Stimulated activated naive CD8-positive, alpha-beta T cell treated with anti-CD3 and anti-CD28 coated beads, Interleukin-15, amount 100 ng/mL, for 72 hours (primary cell): ENCODE measurements at regions not wholly inside any gene's neighbourhood (a gene's known extent, or its start where the extent isn't known, plus 50 kb on each side); places are given as distances from the start of the nearest gene placed in this dataset.

ENCODE experiments used
- ATAC-seq: fragments of 150-1000 bp; cut with Tn5 transposase; 2 replicates; pipeline ENCODE4 v1.10.0; 2021; ENCODE audit warnings: mild to moderate bottlenecking, moderate library complexity
- DNase-seq, 2 donors: peaks; one replicate each; pipeline ENCODE4 v3.0.0; 2021 to 2022
- H3K27ac Mint-ChIP-seq, 2 donors: one replicate each; pipeline ENCODE4 v1.8.0; 2022; ENCODE audit warnings: mild to moderate bottlenecking in 2 of 2, mixed read lengths in 2 of 2, moderate library complexity in 2 of 2
- H3K27me3 Mint-ChIP-seq: one replicate; pipeline ENCODE4 v1.8.0; 2022; ENCODE audit warnings: mixed read lengths
- H3K4me1 Mint-ChIP-seq: one replicate; pipeline ENCODE4 v1.8.0; 2022; ENCODE audit warnings: mild to moderate bottlenecking, mixed read lengths
- H3K4me3 Mint-ChIP-seq, 2 donors: one replicate each; pipeline ENCODE4 v1.8.0; 2022; ENCODE audit warnings: mild to moderate bottlenecking in 2 of 2, mixed read lengths in 2 of 2, moderate library complexity in 1 of 2
- H3K9me3 Mint-ChIP-seq, 2 donors: one replicate each; pipeline ENCODE4 v1.8.0; 2022; ENCODE audit warnings: mixed read lengths in 2 of 2

- no peak overlapping the region for H3K27ac Mint-ChIP-seq
Measured at GRCh38 chr4:180426938-180427337, 1816.3 kb upstream of the TENM3 start.

GRCh38 chr4:180430283-180430682 lies 1812.9 kb upstream of the TENM3 start:
- Mint-ChIP-seq H3K4me1 (no peaks in the 10 kb centered on the region), H3K9me3 (no peaks in the 10 kb centered on the region), H3K27ac (no peak overlapping the region), H3K4me3 (no peak overlapping the region), H3K27me3 (no peaks in the 10 kb centered on the region)
- DNase-seq (no peak), ATAC-seq (no peak)

More at GRCh38 chr4:180426938-180427337, 1816.3 kb upstream of the TENM3 start:
- Mint-ChIP-seq H3K4me3 (no peak overlapping the region), H3K4me1 (no peaks in the 10 kb centered on the region), H3K27me3 (no peaks in the 10 kb centered on the region), H3K9me3 (no peaks in the 10 kb centered on the region)
- no peak for DNase-seq
- no peak for ATAC-seq

GRCh38 chr4:180434131-180434895 lies 1808.9 kb upstream of the TENM3 start:
- DNase-seq (no peak), ATAC-seq (no peak)
- Mint-ChIP-seq H3K27ac (no peak overlapping the region), H3K27me3 (no peaks in the 10 kb centered on the region), H3K4me1 (peaks cover 6% of the 10 kb centered on the region), H3K9me3 (no peaks in the 10 kb centered on the region), H3K4me3 (no peak overlapping the region)

GRCh38 chr4:180436361-180436760 lies 1806.8 kb upstream of the TENM3 start:
- DNase-seq (no peak), ATAC-seq (no peak)
- Mint-ChIP-seq H3K27ac (no peak overlapping the region), H3K4me3 (no peak overlapping the region), H3K27me3 (no peaks in the 10 kb centered on the region), H3K4me1 (peaks cover 6% of the 10 kb centered on the region), H3K9me3 (peaks cover 0 to 5% of the 10 kb centered on the region in 2 donors)

- no peak for DNase-seq
- H3K4me1 Mint-ChIP-seq, result peaks cover 6% of the 10 kb centered on the region
- H3K27me3 Mint-ChIP-seq, result no peaks in the 10 kb centered on the region
- peaks cover 0 to 5% of the 10 kb centered on the region in 2 donors for H3K9me3 Mint-ChIP-seq
- ATAC-seq, result no peak
- H3K27ac Mint-ChIP-seq, result no peak overlapping the region
- no peak overlapping the region for H3K4me3 Mint-ChIP-seq
Measured at GRCh38 chr4:180437601-180438000, 1805.6 kb upstream of the TENM3 start.

GRCh38 chr4:180448306-180448705 lies 1794.9 kb upstream of the TENM3 start:
- DNase-seq (no peak), ATAC-seq (no peak)
- Mint-ChIP-seq H3K27ac (no peak overlapping the region), H3K4me3 (no peak overlapping the region), H3K27me3 (no peaks in the 10 kb centered on the region), H3K4me1 (no peaks in the 10 kb centered on the region), H3K9me3 (no peaks in the 10 kb centered on the region)

GRCh38 chr4:180449395-180449956 lies 1793.7 kb upstream of the TENM3 start:
- DNase-seq, result no peak
- Mint-ChIP-seq H3K27me3 (no peaks in the 10 kb centered on the region), H3K9me3 (no peaks in the 10 kb centered on the region), H3K27ac (no peak overlapping the region), H3K4me1 (no peaks in the 10 kb centered on the region), H3K4me3 (no peak overlapping the region)
- no peak for ATAC-seq

GRCh38 chr4:180455226-180455625 lies 1788.0 kb upstream of the TENM3 start:
- Mint-ChIP-seq H3K9me3 (no peaks in the 10 kb centered on the region), H3K4me1 (no peaks in the 10 kb centered on the region), H3K4me3 (no peak overlapping the region), H3K27me3 (no peaks in the 10 kb centered on the region), H3K27ac (no peak overlapping the region)
- ATAC-seq (no peak), DNase-seq (no peak)

GRCh38 chr4:180456928-180457327 lies 1786.3 kb upstream of the TENM3 start:
- H3K4me1 Mint-ChIP-seq, result no peaks in the 10 kb centered on the region
- DNase-seq, result no peak
- no peak overlapping the region for H3K4me3 Mint-ChIP-seq
- no peaks in the 10 kb centered on the region for H3K9me3 Mint-ChIP-seq
- no peak for ATAC-seq
- no peak overlapping the region for H3K27ac Mint-ChIP-seq
- no peaks in the 10 kb centered on the region for H3K27me3 Mint-ChIP-seq

- peaks cover 0 to 4% of the 10 kb centered on the region in 2 donors for H3K9me3 Mint-ChIP-seq
Measured at GRCh38 chr4:180462116-180462515, 1781.1 kb upstream of the TENM3 start.

GRCh38 chr4:180465364-180465763 lies 1777.8 kb upstream of the TENM3 start:
- no peaks in the 10 kb centered on the region for H3K4me1 Mint-ChIP-seq
- H3K27me3 Mint-ChIP-seq, result no peaks in the 10 kb centered on the region
- no peak for DNase-seq
- no peak overlapping the region for H3K4me3 Mint-ChIP-seq
- no peak for ATAC-seq
- no peak overlapping the region for H3K27ac Mint-ChIP-seq
- H3K9me3 Mint-ChIP-seq, result peaks cover 9 to 11% of the 10 kb centered on the region in 2 donors

More at GRCh38 chr4:180462116-180462515, 1781.1 kb upstream of the TENM3 start:
- DNase-seq, result no peak
- H3K4me3 Mint-ChIP-seq, result no peak overlapping the region
- no peaks in the 10 kb centered on the region for H3K4me1 Mint-ChIP-seq
- H3K27me3 Mint-ChIP-seq, result no peaks in the 10 kb centered on the region
- ATAC-seq, result no peak
- H3K27ac Mint-ChIP-seq, result no peak overlapping the region

GRCh38 chr4:180483036-180483435 lies 1760.2 kb upstream of the TENM3 start:
- Mint-ChIP-seq H3K4me1 (peaks cover 8% of the 10 kb centered on the region), H3K27me3 (no peaks in the 10 kb centered on the region), H3K4me3 (no peak overlapping the region), H3K9me3 (peaks cover 0 to 8% of the 10 kb centered on the region in 2 donors), H3K27ac (no peak overlapping the region)
- no peak for DNase-seq
- ATAC-seq, result no peak

- DNase-seq (no peak), ATAC-seq (no peak)
- H3K4me3 Mint-ChIP-seq, result no peak overlapping the region
- peaks cover 8% of the 10 kb centered on the region for H3K4me1 Mint-ChIP-seq
- H3K27ac Mint-ChIP-seq, result no peak overlapping the region
- no peaks in the 10 kb centered on the region for H3K27me3 Mint-ChIP-seq
- H3K9me3 Mint-ChIP-seq, result peaks cover 0 to 8% of the 10 kb centered on the region in 2 donors
Measured at GRCh38 chr4:180485407-180485806, 1757.8 kb upstream of the TENM3 start.

- ATAC-seq, result no peak
- no peak overlapping the region for H3K4me3 Mint-ChIP-seq
- H3K9me3 Mint-ChIP-seq, result peaks cover 0 to 8% of the 10 kb centered on the region in 2 donors
- H3K4me1 Mint-ChIP-seq, result peaks cover 8% of the 10 kb centered on the region
- no peak for DNase-seq
- H3K27me3 Mint-ChIP-seq, result no peaks in the 10 kb centered on the region
- H3K27ac Mint-ChIP-seq, result peak overlapping the region; percentile 46 to 96
Measured at GRCh38 chr4:180486342-180486741, 1756.9 kb upstream of the TENM3 start.

GRCh38 chr4:180489787-180490186 lies 1753.4 kb upstream of the TENM3 start:
- Mint-ChIP-seq H3K27ac (no peak overlapping the region), H3K4me1 (peaks cover 8% of the 10 kb centered on the region), H3K27me3 (no peaks in the 10 kb centered on the region), H3K4me3 (no peak overlapping the region), H3K9me3 (peaks cover 0 to 19% of the 10 kb centered on the region in 2 donors)
- ATAC-seq (no peak), DNase-seq (no peak)

- Mint-ChIP-seq H3K9me3 (peaks cover 0 to 19% of the 10 kb centered on the region in 2 donors), H3K27me3 (no peaks in the 10 kb centered on the region), H3K4me3 (no peak overlapping the region), H3K27ac (no peak overlapping the region), H3K4me1 (peaks cover 8% of the 10 kb centered on the region)
- ATAC-seq (no peak), DNase-seq (no peak)
Measured at GRCh38 chr4:180491210-180491609, 1752.0 kb upstream of the TENM3 start.
